Nephron (organoid): ENCODE measurements at regions not wholly inside any gene's neighbourhood (a gene's known extent, or its start where the extent isn't known, plus 50 kb on each side); places are given as distances from the start of the nearest gene placed in this dataset.

ENCODE experiments used
- H3K27ac Mint-ChIP-seq, 3 experiments: 2 replicates each; pipeline ENCODE4 v1.8.0; 2020; ENCODE audit warnings: mixed read lengths in 3 of 3, mild to moderate bottlenecking in 2 of 3, moderate library complexity in 1 of 3
- H3K27me3 Mint-ChIP-seq: 2 replicates; pipeline ENCODE4 v1.8.0; 2021; ENCODE audit warnings: low read depth, mild to moderate bottlenecking, moderate library complexity, mixed read lengths
- H3K36me3 Mint-ChIP-seq: 2 replicates; pipeline ENCODE4 v1.8.0; 2020; ENCODE audit warnings: low read depth, mixed read lengths
- H3K4me1 Mint-ChIP-seq: 2 replicates; pipeline ENCODE4 v1.8.0; 2020; ENCODE audit warnings: mixed read lengths
- H3K4me3 Mint-ChIP-seq, 3 experiments: 2 replicates each; pipeline ENCODE4 v1.8.0; 2020; ENCODE audit warnings: mild to moderate bottlenecking in 3 of 3, mixed read lengths in 3 of 3, moderate library complexity in 2 of 3
- H3K9me3 Mint-ChIP-seq: 2 replicates; pipeline ENCODE4 v1.8.0; 2020; ENCODE audit warnings: mixed read lengths
- CTCF ChIP-seq, 3 experiments: fragments of 200-600 bp; sonication (generic); IDR thresholded peaks; one replicate each; pipeline ENCODE4 v1.5.0; 2021; ENCODE audit warnings: antibody characterized with exemption in 3 of 3; ENCODE audit not compliant: unreplicated experiment in 3 of 3

- no peaks in the 10 kb centered on the region for H3K9me3 Mint-ChIP-seq
- TF ChIP-seq CTCF (IDR thresholded peaks at IDR 0.05; ENCODE audit: unreplicated experiment in 3 of 3), result no peak
- no peaks in the 10 kb centered on the region for H3K27me3 Mint-ChIP-seq
- peaks cover 14% of the 10 kb centered on the region for H3K4me1 Mint-ChIP-seq
- no peaks in the 10 kb centered on the region for H3K36me3 Mint-ChIP-seq
- peak overlapping the region; percentile 89 to 91 (median 89) for H3K27ac Mint-ChIP-seq
- H3K4me3 Mint-ChIP-seq, result peak overlapping the region in 1 of 3 experiments; percentile 55
These were observed 369.5 kb downstream of the PRELID2 start for GRCh38 chr5:145465474-145466263.

GRCh38 chr5:145464171-145464570, 371.0 kb downstream of the PRELID2 start:
- Mint-ChIP-seq H3K4me1 (peaks cover 5% of the 10 kb centered on the region), H3K9me3 (no peaks in the 10 kb centered on the region), H3K27me3 (no peaks in the 10 kb centered on the region), H3K4me3 (no peak overlapping the region), H3K36me3 (no peaks in the 10 kb centered on the region), H3K27ac (peak overlapping the region; percentile 72 to 89 (median 80))
- TF ChIP-seq CTCF (IDR thresholded peaks at IDR 0.05; ENCODE audit: unreplicated experiment in 3 of 3), result no peak

- Mint-ChIP-seq H3K4me1 (peaks cover 5% of the 10 kb centered on the region), H3K36me3 (no peaks in the 10 kb centered on the region), H3K4me3 (no peak overlapping the region), H3K27me3 (no peaks in the 10 kb centered on the region), H3K27ac (peak overlapping the region in 2 of 3 experiments; percentile 55 to 89), H3K9me3 (no peaks in the 10 kb centered on the region)
- no peak for TF ChIP-seq CTCF (IDR thresholded peaks at IDR 0.05; ENCODE audit: unreplicated experiment in 3 of 3)
These were observed 371.5 kb downstream of the PRELID2 start for GRCh38 chr5:145463634-145464033.

GRCh38 chr5:145462525-145462924, 372.6 kb downstream of the PRELID2 start:
- H3K27me3 Mint-ChIP-seq, result no peaks in the 10 kb centered on the region
- no peak overlapping the region for H3K27ac Mint-ChIP-seq
- no peaks in the 10 kb centered on the region for H3K36me3 Mint-ChIP-seq
- TF ChIP-seq CTCF (IDR thresholded peaks at IDR 0.05; ENCODE audit: unreplicated experiment in 3 of 3), result no peak
- H3K9me3 Mint-ChIP-seq, result no peaks in the 10 kb centered on the region
- peaks cover 5% of the 10 kb centered on the region for H3K4me1 Mint-ChIP-seq
- H3K4me3 Mint-ChIP-seq, result no peak overlapping the region

- H3K27me3 Mint-ChIP-seq, result no peaks in the 10 kb centered on the region
- H3K27ac Mint-ChIP-seq, result no peak overlapping the region
- no peaks in the 10 kb centered on the region for H3K4me1 Mint-ChIP-seq
These were observed 384.8 kb downstream of the PRELID2 start for GRCh38 chr5:145450286-145450885.

More at GRCh38 chr5:145450286-145450885, 384.8 kb downstream of the PRELID2 start:
- Mint-ChIP-seq H3K9me3 (peaks cover 9% of the 10 kb centered on the region), H3K36me3 (no peaks in the 10 kb centered on the region), H3K4me3 (no peak overlapping the region)
- TF ChIP-seq CTCF (IDR thresholded peaks at IDR 0.05; ENCODE audit: unreplicated experiment in 3 of 3), result no peak
